ENCODE measurements at regions not wholly inside any gene's neighbourhood (a gene's known extent, or its start where the extent isn't known, plus 50 kb on each side); places are given as distances from the start of the nearest gene placed in this dataset.

DNA sequence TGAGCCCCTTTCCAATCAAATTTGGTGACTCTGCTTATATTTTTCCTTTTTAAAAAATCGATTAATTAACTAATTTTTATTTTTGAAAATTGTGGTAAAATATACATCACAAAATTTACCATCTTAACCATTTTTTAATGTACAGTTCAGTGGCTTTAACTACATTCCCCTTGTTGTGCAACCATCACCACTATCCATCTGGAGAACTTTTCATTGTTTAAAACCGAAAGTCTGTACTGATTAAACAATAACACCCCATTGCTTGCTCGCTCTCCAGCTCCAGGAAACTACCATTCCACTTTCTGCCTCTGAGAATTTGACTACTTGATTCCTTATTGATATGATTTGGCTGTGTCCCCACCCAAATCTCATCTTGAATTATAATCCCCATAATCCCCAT lies 283.4 kb downstream of the C12orf75 start:
- Histone ChIP-seq H4K20me1 (no peaks in the 10 kb centered on the region), H3K36me3 (no peaks in the 10 kb centered on the region), H3K9ac (no peak overlapping the region), H3K4me1 (no peaks in the 10 kb centered on the region), H3K4me2 (no peak overlapping the region), H3K9me3 (replicated peaks in 1 of 11) (peaks cover 0 to 3% (median 0%) of the 10 kb centered on the region in 11 experiments; a peak in 2 of 22 replicates), H3K27ac (no peak overlapping the region), H3K27me3 (no peaks in the 10 kb centered on the region), H3K4me3 (no peak overlapping the region)
- no peak for TF ChIP-seq Cebpa-rat (IDR thresholded peaks at IDR 0.05)

DNA sequence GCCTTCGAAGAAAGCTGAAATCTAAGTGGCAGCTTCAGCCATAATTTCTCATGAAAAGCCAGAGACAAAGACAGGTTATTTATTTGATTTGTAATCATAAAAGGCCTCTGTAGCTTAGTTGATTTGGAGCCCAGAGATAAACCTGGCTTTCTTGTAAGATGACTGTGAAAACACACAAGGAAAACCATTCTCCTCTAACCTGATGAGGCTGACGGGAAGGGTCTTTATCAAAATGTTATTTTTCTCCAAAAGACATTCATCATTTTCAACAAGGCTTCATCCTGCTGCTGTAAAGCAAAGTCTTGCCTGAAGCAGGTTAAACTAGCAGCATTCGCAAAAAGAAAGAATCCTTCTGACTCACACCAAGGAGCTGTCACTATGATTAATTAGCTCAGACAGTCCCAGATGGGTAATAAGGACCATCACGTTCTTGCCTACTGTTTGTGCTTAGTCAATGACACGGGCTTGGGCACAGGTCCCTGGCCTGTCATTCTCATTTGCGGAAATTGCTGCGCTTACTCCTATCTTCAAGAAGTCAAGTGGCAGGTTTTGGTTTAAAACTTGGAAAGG lies 286.6 kb downstream of the C12orf75 start:
- Histone ChIP-seq H3K27ac (no peak overlapping the region), H3K4me2 (no peak overlapping the region), H3K9ac (no peak overlapping the region), H3K36me3 (no peaks in the 10 kb centered on the region), H3K4me1 (no peaks in the 10 kb centered on the region), H3K9me3 (replicated peaks in 1 of 11) (no peaks in the 10 kb centered on the region), H4K20me1 (no peaks in the 10 kb centered on the region), H3K27me3 (no peaks in the 10 kb centered on the region), H3K4me3 (no peak overlapping the region)
- no peak for TF ChIP-seq Cebpa-rat (IDR thresholded peaks at IDR 0.05)

DNA sequence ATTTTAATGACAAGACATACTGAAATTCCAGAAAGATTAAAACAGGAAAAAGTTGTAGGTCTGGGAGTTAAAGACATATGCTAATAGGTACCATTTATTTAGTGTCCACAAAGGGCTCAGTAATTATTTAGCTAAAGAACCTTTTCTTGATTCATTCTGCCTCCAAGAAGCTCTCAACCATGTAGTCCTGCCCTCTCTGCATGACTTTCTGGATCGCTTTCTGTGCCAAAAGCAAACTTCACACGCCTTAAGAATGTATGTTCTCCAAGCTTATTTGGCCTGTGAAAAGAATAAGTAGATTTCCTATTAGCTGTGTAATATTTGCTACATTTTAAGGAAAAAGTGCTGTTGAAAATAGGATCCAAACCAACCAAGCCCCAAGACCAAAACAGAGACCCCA lies 291.7 kb downstream of the C12orf75 start:
- Histone ChIP-seq H4K20me1 (no peaks in the 10 kb centered on the region), H3K36me3 (no peaks in the 10 kb centered on the region), H3K27me3 (no peaks in the 10 kb centered on the region), H3K4me1 (no peaks in the 10 kb centered on the region), H3K27ac (no peak overlapping the region), H3K9ac (no peak overlapping the region), H3K4me2 (no peak overlapping the region), H3K9me3 (replicated peaks in 1 of 11) (no peaks in the 10 kb centered on the region), H3K4me3 (no peak overlapping the region)
- no peak for TF ChIP-seq Cebpa-rat (IDR thresholded peaks at IDR 0.05)

DNA sequence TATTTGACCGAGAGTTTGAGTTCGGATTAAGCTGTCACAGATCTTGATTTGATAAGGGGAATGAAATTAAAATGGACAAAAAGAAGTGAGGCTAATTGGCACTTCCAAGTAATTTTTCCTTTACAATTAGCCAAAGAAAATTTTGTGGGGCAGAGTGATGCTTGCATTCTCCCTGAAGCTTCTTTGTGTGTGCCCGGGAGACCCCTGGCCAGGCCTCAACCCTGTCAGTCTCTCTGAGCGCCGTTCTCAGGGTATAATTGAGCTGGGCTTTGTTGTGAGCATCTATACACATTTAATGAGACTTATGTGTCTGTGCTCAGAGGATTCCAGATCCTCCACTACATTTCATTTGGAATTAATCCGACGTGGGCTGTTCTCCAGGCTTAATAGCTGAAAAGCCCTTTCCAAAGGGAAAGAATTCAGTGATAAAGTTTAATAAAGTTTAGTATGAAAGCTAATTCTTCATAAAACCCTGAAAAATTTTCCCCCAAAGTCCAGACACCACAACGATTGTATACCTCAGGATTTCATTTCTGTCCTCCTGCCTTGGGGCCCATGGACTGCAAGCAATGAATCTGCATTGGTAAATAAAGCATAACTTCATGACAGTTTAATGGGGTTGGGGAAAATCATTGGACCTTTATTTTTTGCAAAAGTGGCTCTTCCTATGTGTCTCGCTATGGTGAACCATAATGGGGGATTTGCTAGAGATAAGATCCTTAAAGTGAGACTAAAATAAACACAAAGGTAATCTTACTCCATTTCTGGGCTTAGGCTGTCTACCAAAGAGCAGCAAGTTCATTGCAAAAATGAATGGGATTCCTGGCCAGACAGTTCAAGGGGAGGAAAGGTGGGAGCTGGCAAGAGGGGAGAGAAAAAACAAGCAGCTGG lies 292.6 kb downstream of the C12orf75 start:
- no peak overlapping the region for H3K9ac ChIP-seq
- H3K27me3 ChIP-seq, result no peaks in the 10 kb centered on the region
- 0 out of 22 replicates have a peak, but pooled peaks cover 0 to 4% (median 0%) of the 10 kb centered on the region in 11 experiments for H3K9me3 ChIP-seq (replicated peaks in 1 of 11)
- H3K36me3 ChIP-seq, result no peaks in the 10 kb centered on the region
- H3K4me2 ChIP-seq, result no peak overlapping the region
- no peaks in the 10 kb centered on the region for H3K4me1 ChIP-seq
- H3K4me3 ChIP-seq, result no peak overlapping the region
- H3K27ac ChIP-seq, result no peak overlapping the region
- TF ChIP-seq Cebpa-rat (IDR thresholded peaks at IDR 0.05), result no peak
- no peaks in the 10 kb centered on the region for H4K20me1 ChIP-seq

DNA sequence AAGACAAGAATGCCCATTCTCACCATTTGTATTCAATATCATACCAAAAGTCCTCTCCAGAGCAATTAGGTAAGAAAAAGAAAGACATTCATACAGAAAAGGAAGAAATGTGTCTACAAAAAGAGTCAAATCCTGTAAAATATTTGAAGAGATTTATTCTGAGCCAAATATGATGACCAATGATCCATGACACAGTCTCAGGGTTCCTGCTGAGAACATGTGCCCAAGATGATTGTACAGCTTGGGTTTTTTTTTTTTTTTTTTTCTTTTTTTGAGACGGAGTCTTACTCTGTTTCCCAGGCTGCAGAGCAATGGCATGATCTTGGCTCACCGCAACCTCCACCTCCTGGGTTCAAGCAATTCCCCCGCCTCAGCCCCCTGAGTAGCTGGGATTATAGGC lies 296.2 kb downstream of the C12orf75 start:
- no peaks in the 10 kb centered on the region for H4K20me1 ChIP-seq
- H3K36me3 ChIP-seq, result no peaks in the 10 kb centered on the region
- H3K27me3 ChIP-seq, result no peaks in the 10 kb centered on the region
- TF ChIP-seq Cebpa-rat (IDR thresholded peaks at IDR 0.05), result no peak
- no peak overlapping the region for H3K27ac ChIP-seq
- no peak overlapping the region for H3K9ac ChIP-seq
- no peak overlapping the region for H3K4me3 ChIP-seq
- H3K4me1 ChIP-seq, result no peaks in the 10 kb centered on the region
- 0 out of 22 replicates have a peak, but pooled peaks cover 0 to 4% (median 0%) of the 10 kb centered on the region in 11 experiments for H3K9me3 ChIP-seq (replicated peaks in 1 of 11)
- H3K4me2 ChIP-seq, result no peak overlapping the region

DNA sequence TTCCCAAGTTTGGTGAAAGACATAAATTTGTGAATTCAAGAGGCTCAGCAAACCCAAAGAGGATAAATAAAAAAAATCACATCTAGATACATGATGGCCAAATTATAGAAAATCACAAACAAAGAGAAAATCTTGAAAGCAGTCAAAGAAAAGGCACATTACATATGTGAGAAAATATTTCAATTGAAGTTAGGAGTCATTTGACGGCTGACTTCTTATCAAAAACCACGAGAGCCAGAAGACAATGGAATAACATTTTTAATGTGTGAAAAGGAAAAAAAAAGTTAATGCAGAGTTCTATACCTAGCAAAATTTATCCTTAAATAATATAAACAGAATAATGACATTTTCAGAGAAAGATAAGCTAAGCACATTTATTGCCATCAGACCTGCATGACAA lies 307.0 kb downstream of the C12orf75 start:
- H3K4me2 ChIP-seq, result no peak overlapping the region
- no peak overlapping the region for H3K27ac ChIP-seq
- no peaks in the 10 kb centered on the region for H3K36me3 ChIP-seq
- H3K27me3 ChIP-seq, result no peaks in the 10 kb centered on the region
- no peak for TF ChIP-seq Cebpa-rat (IDR thresholded peaks at IDR 0.05)
- H3K9ac ChIP-seq, result no peak overlapping the region
- no peaks in the 10 kb centered on the region for H3K4me1 ChIP-seq
- no peak overlapping the region for H3K4me3 ChIP-seq
- H3K9me3 ChIP-seq (replicated peaks in 1 of 11), result peaks cover 16 to 30% (median 25%) of the 10 kb centered on the region in 11 experiments
- H4K20me1 ChIP-seq, result no peaks in the 10 kb centered on the region

DNA sequence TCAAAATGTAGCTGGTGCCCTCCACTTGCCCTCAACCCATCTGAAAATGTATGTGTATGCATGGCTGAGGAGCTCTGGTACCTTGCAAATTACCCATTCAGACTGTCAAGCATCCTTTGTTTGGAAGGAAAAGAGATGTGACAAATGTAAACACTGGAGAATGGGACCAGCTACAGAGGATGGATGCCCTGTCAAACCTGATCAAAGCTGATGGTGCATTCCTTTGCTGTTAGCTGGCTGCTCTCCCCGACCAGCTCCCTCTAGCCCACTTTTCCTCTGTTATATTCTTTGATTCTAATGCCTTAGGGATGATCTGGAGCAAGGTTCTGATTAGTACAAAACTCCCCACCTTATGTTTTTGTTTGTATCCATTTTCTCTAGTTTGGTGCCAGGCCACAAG lies 310.3 kb downstream of the C12orf75 start:
- no peak overlapping the region for H3K4me2 ChIP-seq
- H3K4me1 ChIP-seq, result no peaks in the 10 kb centered on the region
- no peaks in the 10 kb centered on the region for H3K27me3 ChIP-seq
- no peak for TF ChIP-seq Cebpa-rat (IDR thresholded peaks at IDR 0.05)
- peaks cover 16 to 29% (median 25%) of the 10 kb centered on the region in 11 experiments for H3K9me3 ChIP-seq (replicated peaks in 1 of 11)
- no peak overlapping the region for H3K9ac ChIP-seq
- no peak overlapping the region for H3K4me3 ChIP-seq
- no peaks in the 10 kb centered on the region for H3K36me3 ChIP-seq
- H3K27ac ChIP-seq, result no peak overlapping the region
- H4K20me1 ChIP-seq, result no peaks in the 10 kb centered on the region

DNA sequence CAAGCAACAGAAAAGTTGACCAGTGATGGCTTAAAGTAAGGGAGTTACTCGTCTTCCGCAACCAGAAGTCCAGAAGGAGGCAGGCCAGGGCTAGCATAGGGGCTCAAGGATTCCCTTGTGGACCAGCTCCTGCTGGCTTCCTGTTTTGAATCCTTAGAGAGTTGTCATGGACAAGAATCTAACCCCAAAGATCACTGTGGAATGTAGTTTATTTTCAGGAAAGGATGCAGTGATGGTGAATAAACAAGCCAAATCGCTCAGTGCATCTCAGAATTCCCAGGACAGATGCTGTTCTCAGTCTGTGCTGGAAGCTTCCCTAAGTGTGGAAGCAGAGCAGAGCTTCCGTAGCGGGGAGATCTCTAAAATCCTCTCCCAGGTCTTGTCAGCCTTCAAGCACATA lies 311.3 kb downstream of the C12orf75 start:
- no peak overlapping the region for H3K4me2 ChIP-seq
- no peaks in the 10 kb centered on the region for H3K27me3 ChIP-seq
- no peak overlapping the region for H3K27ac ChIP-seq
- TF ChIP-seq Cebpa-rat (IDR thresholded peaks at IDR 0.05), result no peak
- no peaks in the 10 kb centered on the region for H3K4me1 ChIP-seq
- peaks cover 15 to 24% (median 18%) of the 10 kb centered on the region in 11 experiments for H3K9me3 ChIP-seq (replicated peaks in 1 of 11)
- no peaks in the 10 kb centered on the region for H3K36me3 ChIP-seq
- H3K4me3 ChIP-seq, result no peak overlapping the region
- H3K9ac ChIP-seq, result no peak overlapping the region
- H4K20me1 ChIP-seq, result no peaks in the 10 kb centered on the region

DNA sequence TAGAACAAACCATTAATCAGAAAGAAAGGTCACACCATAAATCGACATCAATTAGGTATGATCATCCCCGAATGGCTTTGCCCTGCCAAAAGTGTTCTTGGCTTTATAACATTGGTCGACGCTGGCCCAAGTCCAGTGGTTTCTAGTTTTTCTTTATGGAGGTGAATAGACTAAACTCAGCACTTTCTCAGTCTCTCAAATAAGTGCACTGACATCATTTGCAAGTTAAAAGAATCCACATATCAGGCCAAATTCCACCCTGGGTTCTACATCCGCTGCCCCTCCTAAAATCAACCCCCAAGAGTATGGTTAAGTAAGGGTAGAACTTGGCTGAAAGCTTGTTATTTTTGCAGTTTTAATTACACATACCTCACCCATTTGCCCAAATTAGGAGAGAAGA lies 314.3 kb downstream of the C12orf75 start:
- no peaks in the 10 kb centered on the region for H3K27me3 ChIP-seq
- no peak for TF ChIP-seq Cebpa-rat (IDR thresholded peaks at IDR 0.05)
- peaks cover 0 to 4% (median 0%) of the 10 kb centered on the region in 11 experiments; a peak in 3 of 22 replicates for H3K9me3 ChIP-seq (replicated peaks in 1 of 11)
- no peaks in the 10 kb centered on the region for H3K36me3 ChIP-seq
- no peaks in the 10 kb centered on the region for H3K4me1 ChIP-seq
- no peak overlapping the region for H3K4me3 ChIP-seq
- no peak overlapping the region for H3K9ac ChIP-seq
- no peak overlapping the region for H3K4me2 ChIP-seq
- H3K27ac ChIP-seq, result no peak overlapping the region
- no peaks in the 10 kb centered on the region for H4K20me1 ChIP-seq

DNA sequence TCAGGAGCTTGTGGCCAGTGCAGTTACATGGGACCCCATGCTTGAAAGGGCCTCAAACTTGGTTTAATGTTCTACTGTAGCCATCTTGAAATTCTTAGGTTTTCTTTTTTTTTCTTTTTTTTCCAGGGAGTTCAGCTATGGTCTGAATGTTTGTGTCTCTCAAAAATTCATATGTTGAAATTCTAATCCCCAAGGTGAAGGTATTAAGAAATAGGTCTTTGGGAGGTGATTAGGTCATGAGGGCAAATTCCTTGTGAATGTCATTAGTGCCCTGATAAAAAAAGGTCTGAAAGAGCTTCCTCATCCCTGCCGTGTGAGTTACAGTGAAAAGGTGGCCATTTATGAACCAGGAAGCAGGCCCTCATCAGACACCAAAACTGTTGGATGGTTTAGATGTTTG lies 324.1 kb downstream of the C12orf75 start:
- H3K4me2 ChIP-seq, result no peak overlapping the region
- H3K4me3 ChIP-seq, result no peak overlapping the region
- H3K27me3 ChIP-seq, result no peaks in the 10 kb centered on the region
- no peaks in the 10 kb centered on the region for H3K4me1 ChIP-seq
- no peak overlapping the region for H3K9ac ChIP-seq
- H3K27ac ChIP-seq, result no peak overlapping the region
- H3K9me3 ChIP-seq (replicated peaks in 1 of 11), result peaks cover 0 to 10% (median 2%) of the 10 kb centered on the region in 11 experiments; a peak in 6 of 22 replicates
- H4K20me1 ChIP-seq, result no peaks in the 10 kb centered on the region
- no peaks in the 10 kb centered on the region for H3K36me3 ChIP-seq
- TF ChIP-seq Cebpa-rat (IDR thresholded peaks at IDR 0.05), result no peak

Measured in BLaER1 treated with 17β-estradiol and CSF1 and Interleukin-3, amounts not matched to agents 10 nM and 100 nM (cell line).